IMR-90 (cell line): ENCODE measurements at regions not wholly inside any gene's neighbourhood (a gene's known extent, or its start where the extent isn't known, plus 50 kb on each side); places are given as distances from the start of the nearest gene placed in this dataset.

Experiments
- ATAC-seq: fragments of 200-7000 bp; cut with Tn5 transposase; 2 replicates; pipeline ENCODE4 v1.9.1; 2020; ENCODE audit warnings: low read depth, mild to moderate bottlenecking, moderate library complexity
- BruUV-seq: library from RNA; stranded (reverse); fragments of 400-500 nt; replicated peaks from 2 replicates; lab custom pipeline; 2021; lab: Mats Ljungman, UMichigan
- CTCF ChIA-PET: fragments of 300-600 bp; formaldehyde crosslinking; extraction: SDS; loops from one replicate; lab custom pipeline; 2021; ENCODE audit warnings: antibody characterized with exemption; lab: Yijun Ruan, JAX
- POLR2A ChIA-PET: fragments of 300-600 bp; sonication (Branson Sonifier 250); formaldehyde crosslinking; loops from one replicate; lab custom pipeline; 2022; ENCODE audit warnings: antibody characterized with exemption; ENCODE audit not compliant: unreplicated experiment; lab: Charles Lee
- DNase-seq: peaks from one replicate; pipeline ENCODE4 v3.0.0; 2013
- H2AFZ ChIP-seq: replicated peaks from 2 replicates; pipeline ENCODE3; 2013; ENCODE audit warnings: low read length, mild to moderate bottlenecking; ENCODE audit not compliant: poor library complexity
- H2AK5ac ChIP-seq: 2 replicates; pipeline ENCODE4 v1.6.1; 2013; ENCODE audit warnings: low read depth, low read length, inconsistent platforms
- H2AK9ac ChIP-seq: replicated peaks from 2 replicates; pipeline ENCODE3; 2013; ENCODE audit warnings: mild to moderate bottlenecking, low read depth, low read length, moderate library complexity; ENCODE audit not compliant: poor library complexity
- H2BK120ac ChIP-seq: 2 replicates; pipeline ENCODE4 v1.6.1; 2013; ENCODE audit warnings: low read depth, low read length, inconsistent platforms
- H2BK15ac ChIP-seq: 3 replicates; pipeline ENCODE4 v1.6.1; 2013; ENCODE audit warnings: low read depth, low read length, inconsistent platforms
- H2BK20ac ChIP-seq: 2 replicates; pipeline ENCODE4 v1.6.1; 2013; ENCODE audit warnings: low read depth, mild to moderate bottlenecking, inconsistent platforms, low read length, moderate library complexity
- H2BK5ac ChIP-seq: 2 replicates; pipeline ENCODE4 v1.6.1; 2013; ENCODE audit warnings: mild to moderate bottlenecking, low read depth, low read length, inconsistent platforms; ENCODE audit not compliant: poor library complexity, severe bottlenecking
- H3K14ac ChIP-seq: replicated peaks from 2 replicates; pipeline ENCODE4 v1.6.1; 2013; ENCODE audit warnings: low read depth, low read length, inconsistent platforms
- H3K18ac ChIP-seq: 2 replicates; pipeline ENCODE4 v1.6.1; 2013; ENCODE audit warnings: low read depth, low read length, control low read depth
- H3K23ac ChIP-seq: 2 replicates; pipeline ENCODE4 v1.6.1; 2013; ENCODE audit warnings: low read depth, low read length, inconsistent platforms
- H3K27ac ChIP-seq: 2 replicates; pipeline ENCODE4 v1.5.1; 2013; ENCODE audit warnings: mild to moderate bottlenecking, control low read depth, low read length; ENCODE audit not compliant: insufficient read depth
- H3K27me3 ChIP-seq: 2 replicates; pipeline ENCODE4 v1.6.1; 2013; ENCODE audit warnings: low read length; ENCODE audit not compliant: control insufficient read depth, insufficient read depth
- H3K36me3 ChIP-seq: 2 replicates; pipeline ENCODE4 v1.6.1; 2013; ENCODE audit warnings: low read length, mixed read lengths; ENCODE audit not compliant: control insufficient read depth, insufficient read depth
- H3K4ac ChIP-seq: 2 replicates; pipeline ENCODE4 v1.6.1; 2013; ENCODE audit warnings: low read depth, low read length, inconsistent platforms
- H3K4me1 ChIP-seq: 2 replicates; pipeline ENCODE4 v1.6.1; 2013; ENCODE audit warnings: low read length, mixed read lengths; ENCODE audit not compliant: control insufficient read depth, insufficient read depth
- H3K4me2 ChIP-seq: 2 replicates; pipeline ENCODE4 v1.6.1; 2013; ENCODE audit warnings: low read depth, mild to moderate bottlenecking, control low read depth, low read length, moderate library complexity
- H3K4me3 ChIP-seq: 2 replicates; pipeline ENCODE4 v1.5.1; 2013; ENCODE audit warnings: low read depth, mild to moderate bottlenecking, control low read depth, low read length, moderate library complexity; ENCODE audit not compliant: insufficient read depth
- H3K56ac ChIP-seq: 2 replicates; pipeline ENCODE4 v1.6.1; 2013; ENCODE audit warnings: low read length, inconsistent platforms; ENCODE audit not compliant: insufficient read depth; ENCODE audit errors: extremely low read depth
- H3K79me1 ChIP-seq, 2 experiments: 2 replicates each; pipeline ENCODE4 v1.6.1; 2013; ENCODE audit warnings: low read length in 2 of 2, inconsistent platforms in 1 of 2, low read depth in 1 of 2
- H3K9ac ChIP-seq: 2 replicates; pipeline ENCODE4 v1.6.1; 2013; ENCODE audit warnings: low read depth, low read length, control low read depth
- H3K9me1 ChIP-seq: 2 replicates; pipeline ENCODE4 v1.6.1; 2013; ENCODE audit warnings: low read length, inconsistent platforms; ENCODE audit not compliant: insufficient read depth
- H3K9me3 ChIP-seq: 2 replicates; pipeline ENCODE4 v1.6.1; 2013; ENCODE audit warnings: low read length; ENCODE audit not compliant: control insufficient read depth, insufficient read depth
- H4K20me1 ChIP-seq: 2 replicates; pipeline ENCODE4 v1.6.1; 2013; ENCODE audit warnings: low read length, inconsistent platforms; ENCODE audit not compliant: insufficient read depth
- H4K5ac ChIP-seq: 2 replicates; pipeline ENCODE4 v1.6.1; 2013; ENCODE audit warnings: mild to moderate bottlenecking, low read depth, low read length, control low read depth
- H4K8ac ChIP-seq, 2 experiments: 2 replicates each; pipeline ENCODE4 v1.6.1; 2013; ENCODE audit warnings: low read depth in 2 of 2, low read length in 2 of 2, control low read depth in 1 of 2, inconsistent platforms in 1 of 2
- H4K91ac ChIP-seq: 2 replicates; pipeline ENCODE4 v1.6.1; 2013; ENCODE audit warnings: low read depth, low read length, inconsistent platforms; ENCODE audit not compliant: insufficient read depth
- BHLHE40 ChIP-seq: fragments of 150-350 bp; IDR thresholded peaks from 2 replicates; pipeline ENCODE4 v1.6.1; 2016; ENCODE audit warnings: mild to moderate bottlenecking, low read depth, low read length
- CEBPB ChIP-seq: IDR thresholded peaks from 2 replicates; pipeline ENCODE4 v1.6.1; 2012; ENCODE audit warnings: low read depth, low read length, improper control_type of control experiment
- CHD1 ChIP-seq: IDR thresholded peaks from 2 replicates; pipeline ENCODE4 v1.6.1; 2012; ENCODE audit warnings: low read depth, low read length, improper control_type of control experiment
- CTCF ChIP-seq: conservative IDR thresholded peaks from 2 replicates; pipeline ENCODE4 v1.5.1; 2012; ENCODE audit warnings: mild to moderate bottlenecking, low read depth, low read length, improper control_type of control experiment
- FOS ChIP-seq: fragments of 150-350 bp; IDR thresholded peaks from 2 replicates; pipeline ENCODE4 v1.6.1; 2016; ENCODE audit warnings: low read depth, low read length
- MAFK ChIP-seq: IDR thresholded peaks from 2 replicates; pipeline ENCODE4 v1.6.1; 2012; ENCODE audit warnings: low read depth, low read length, improper control_type of control experiment
- MAZ ChIP-seq: IDR thresholded peaks from 2 replicates; pipeline ENCODE4 v1.6.1; 2012; ENCODE audit warnings: low read depth, mild to moderate bottlenecking, low read length, improper control_type of control experiment, moderate library complexity, borderline replicate concordance
- MXI1 ChIP-seq: IDR thresholded peaks from 2 replicates; pipeline ENCODE4 v1.6.1; 2012; ENCODE audit warnings: low read depth, mild to moderate bottlenecking, low read length, moderate library complexity, borderline replicate concordance
- NFE2L2 ChIP-seq: fragments of 150-350 bp; IDR thresholded peaks from 2 replicates; pipeline ENCODE4 v1.6.1; 2016; ENCODE audit warnings: low read depth, mild to moderate bottlenecking, low read length
- POLR2A ChIP-seq: IDR thresholded peaks from 2 replicates; pipeline ENCODE4 v1.6.1; 2012; ENCODE audit warnings: mild to moderate bottlenecking, low read depth, low read length
- RAD21 ChIP-seq: IDR thresholded peaks from 2 replicates; pipeline ENCODE4 v1.6.1; 2012; ENCODE audit warnings: low read length, improper control_type of control experiment
- RCOR1 ChIP-seq: IDR thresholded peaks from 2 replicates; pipeline ENCODE4 v1.6.1; 2012; ENCODE audit warnings: mild to moderate bottlenecking, low read length, improper control_type of control experiment; ENCODE audit not compliant: insufficient replicate concordance
- RFX5 ChIP-seq: IDR thresholded peaks from 2 replicates; pipeline ENCODE4 v1.8.0; 2012; ENCODE audit warnings: low read depth, mild to moderate bottlenecking, low read length, moderate library complexity
- SMC3 ChIP-seq: fragments of 150-350 bp; IDR thresholded peaks from 2 replicates; pipeline ENCODE4 v1.6.1; 2016; ENCODE audit warnings: low read depth, mild to moderate bottlenecking, antibody characterized with exemption, low read length, moderate library complexity
- WGBS, 2 experiments: methylation state at CpG; one replicate each; pipeline versions ENCODE4 v1.1.5 to v1.1.7; 2013; ENCODE audit warnings: missing lambda C conversion rate in 2 of 2; ENCODE audit not compliant: insufficient read length in 1 of 2; ENCODE audit errors: extremely low coverage in 2 of 2; 5-methylcytosine and 5-hydroxymethylcytosine counted together
- dilution Hi-C: fragments of 300-500 bp; cut with HindIII; formaldehyde crosslinking; loops from one replicate; pipeline ENCODE4 v1.14.3; 2018; ENCODE audit warnings: low sequenced_read_pairs; ENCODE audit not compliant: unreplicated experiment
- in situ Hi-C: fragments of 300-500 bp; cut with MboI; formaldehyde crosslinking; loops from 3 replicates; pipeline ENCODE4 v1.14.3; 2019; ENCODE audit warnings: low sequenced_read_pairs, inconsistent platforms, mixed read lengths
- intact Hi-C: fragments of 100-400 bp; cut with micrococcal nuclease; formaldehyde crosslinking; loops from 2 replicates; pipeline ENCODE4 v1.10.0; 2022
- TF ChIP-seq, protein P1 (sequence below): fragments of 150-350 bp; IDR thresholded peaks from 2 replicates; pipeline ENCODE4 v1.6.1; 2017; ENCODE audit warnings: mild to moderate bottlenecking, antibody characterized with exemption, low read length, low read depth
- TF ChIP-seq, protein P2 (sequence below): fragments of 150-350 bp; IDR thresholded peaks from 2 replicates; pipeline ENCODE4 v1.6.1; 2016; ENCODE audit warnings: low read depth, mild to moderate bottlenecking, low read length, moderate library complexity, borderline replicate concordance

DNA sequence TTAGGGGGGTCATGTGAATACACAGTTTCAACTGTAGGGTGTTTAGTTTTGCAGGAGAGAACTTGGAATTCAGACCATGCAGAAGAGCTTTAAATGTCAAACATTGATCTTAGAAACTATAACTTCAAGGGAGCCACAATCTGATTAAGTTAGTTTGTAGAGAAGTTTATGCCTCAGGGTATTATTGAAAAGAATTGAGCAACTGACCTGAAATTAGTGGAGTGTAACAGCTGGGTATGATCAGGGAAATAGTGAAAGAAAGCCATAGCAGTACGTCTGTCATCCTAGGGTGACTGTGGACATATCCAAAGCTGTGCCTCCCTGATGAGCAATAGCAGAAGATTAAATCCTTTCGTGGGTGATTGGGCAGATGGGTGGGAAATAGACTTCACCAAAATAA, 63.8 kb downstream of the FAM47B start:
- H2BK20ac ChIP-seq: no peak overlapping the region
- H3K79me1 ChIP-seq: no peaks in the 10 kb centered on the region
- peaks cover 1% of the 10 kb centered on the region; the same call in 1 of the 2 replicates for H3K4me1 ChIP-seq
- dilution Hi-C loops (no loop called here), intact Hi-C loops (no loop called here), in situ Hi-C loops (no loop called here)
- no peak overlapping the region for H3K4ac ChIP-seq
- H3K56ac ChIP-seq: no peak overlapping the region
- no TSS peak for BruUV-seq
- no peak overlapping the region for H3K18ac ChIP-seq
- no peak overlapping the region for H3K4me3 ChIP-seq
- H2AK5ac ChIP-seq: no peak overlapping the region
- ChIA-PET CTCF (no interaction called here), POLR2A (no interaction called here)
- no peak overlapping the region for H3K27ac ChIP-seq
- no peak overlapping the region for H3K14ac ChIP-seq
- H3K4me2 ChIP-seq: no peak overlapping the region
- DNase-seq (no peak), ATAC-seq (no peak)
- no peak overlapping the region for H4K91ac ChIP-seq
- H2BK120ac ChIP-seq: no peak overlapping the region
- WGBS, 2 experiments: no CpG with 5 or more reads among the region's 2 CpGs
- no peak overlapping the region for H3K9ac ChIP-seq
- no peaks in the 10 kb centered on the region for H3K36me3 ChIP-seq
- no peak overlapping the region for H4K8ac ChIP-seq
- H2AK9ac ChIP-seq: no peak overlapping the region
- no peak overlapping the region for H4K5ac ChIP-seq
- TF ChIP-seq MAFK (no peak), RCOR1 (no peak), RAD21 (no peak), CEBPB (no peak), SMC3 (no peak), POLR2A (no peak), FOS (no peak), BHLHE40 (no peak), CHD1 (no peak), NFE2L2 (no peak), MXI1 (no peak), MAZ (no peak), RFX5 (no peak), CTCF (no peak)
- TF ChIP-seq, protein P1, sequence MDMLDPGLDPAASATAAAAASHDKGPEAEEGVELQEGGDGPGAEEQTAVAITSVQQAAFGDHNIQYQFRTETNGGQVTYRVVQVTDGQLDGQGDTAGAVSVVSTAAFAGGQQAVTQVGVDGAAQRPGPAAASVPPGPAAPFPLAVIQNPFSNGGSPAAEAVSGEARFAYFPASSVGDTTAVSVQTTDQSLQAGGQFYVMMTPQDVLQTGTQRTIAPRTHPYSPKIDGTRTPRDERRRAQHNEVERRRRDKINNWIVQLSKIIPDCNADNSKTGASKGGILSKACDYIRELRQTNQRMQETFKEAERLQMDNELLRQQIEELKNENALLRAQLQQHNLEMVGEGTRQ: no peak
- TF ChIP-seq, protein P2, sequence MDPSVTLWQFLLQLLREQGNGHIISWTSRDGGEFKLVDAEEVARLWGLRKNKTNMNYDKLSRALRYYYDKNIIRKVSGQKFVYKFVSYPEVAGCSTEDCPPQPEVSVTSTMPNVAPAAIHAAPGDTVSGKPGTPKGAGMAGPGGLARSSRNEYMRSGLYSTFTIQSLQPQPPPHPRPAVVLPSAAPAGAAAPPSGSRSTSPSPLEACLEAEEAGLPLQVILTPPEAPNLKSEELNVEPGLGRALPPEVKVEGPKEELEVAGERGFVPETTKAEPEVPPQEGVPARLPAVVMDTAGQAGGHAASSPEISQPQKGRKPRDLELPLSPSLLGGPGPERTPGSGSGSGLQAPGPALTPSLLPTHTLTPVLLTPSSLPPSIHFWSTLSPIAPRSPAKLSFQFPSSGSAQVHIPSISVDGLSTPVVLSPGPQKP: no peak
- H3K9me1 ChIP-seq: no peaks in the 10 kb centered on the region
- no peaks in the 10 kb centered on the region for H4K20me1 ChIP-seq
- no peak overlapping the region for H2BK15ac ChIP-seq
- no peak overlapping the region for H2BK5ac ChIP-seq
- no peaks in the 10 kb centered on the region for H3K27me3 ChIP-seq
- no peak overlapping the region for H3K23ac ChIP-seq
- H3K9me3 ChIP-seq: no peaks in the 10 kb centered on the region
- no peak overlapping the region for H2AFZ ChIP-seq
